HG02981 (cell line): ENCODE measurements at regions not wholly inside any gene's neighbourhood (a gene's known extent, or its start where the extent isn't known, plus 50 kb on each side); places are given as distances from the start of the nearest gene placed in this dataset.
"Not testable (repeated sequence)": the region's sequence is repeated elsewhere in the genome, so short reads cannot be mapped to it uniquely, and the experiment has no call there.

ENCODE experiments used
- ATAC-seq: cut with Tn5 transposase; IDR thresholded peaks from one replicate; pipeline ENCODE4 v1.9.1; 2021; ENCODE audit warnings: mild to moderate bottlenecking, moderate library complexity; ENCODE audit not compliant: unreplicated experiment

DNA sequence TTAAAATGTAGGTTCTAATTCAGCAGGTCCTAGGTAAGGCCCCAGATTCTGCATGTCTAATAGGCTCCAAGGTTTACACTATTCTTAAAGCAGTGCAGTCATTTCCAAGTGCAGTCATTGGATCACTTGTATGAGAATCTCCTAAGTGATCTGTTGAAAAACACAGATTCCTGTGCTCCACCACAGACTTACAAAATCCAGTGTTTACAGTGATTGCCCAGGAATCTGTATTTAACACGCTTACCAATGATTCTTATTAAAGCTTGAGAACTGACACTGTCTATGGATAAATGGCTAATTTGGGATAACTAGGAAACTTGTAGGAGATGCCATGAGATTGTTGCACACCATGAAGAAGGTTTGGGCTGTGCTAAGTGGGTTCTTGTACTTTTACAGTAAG is 104.6 kb upstream of the PLEKHG1 start:
- no peak for ATAC-seq

DNA sequence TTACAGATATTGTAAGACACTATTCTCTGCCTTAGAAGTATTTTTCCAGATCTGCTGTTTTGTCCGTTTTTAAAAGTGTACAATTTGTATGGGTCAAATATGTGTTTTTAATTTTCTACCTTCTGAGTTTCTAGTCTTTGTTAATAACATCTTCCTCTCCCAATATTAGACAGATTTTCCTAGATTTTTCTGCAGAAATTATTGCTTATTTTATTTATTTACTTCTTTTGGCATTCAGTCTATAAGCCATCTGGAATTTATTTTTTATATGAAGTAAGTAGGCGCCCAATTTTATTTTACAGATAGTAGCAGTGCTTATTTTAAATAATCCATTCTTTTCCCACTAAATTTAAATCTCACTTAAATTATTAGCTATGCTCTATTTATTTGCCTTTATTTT is 103.1 kb upstream of the PLEKHG1 start:
- no peak for ATAC-seq

DNA sequence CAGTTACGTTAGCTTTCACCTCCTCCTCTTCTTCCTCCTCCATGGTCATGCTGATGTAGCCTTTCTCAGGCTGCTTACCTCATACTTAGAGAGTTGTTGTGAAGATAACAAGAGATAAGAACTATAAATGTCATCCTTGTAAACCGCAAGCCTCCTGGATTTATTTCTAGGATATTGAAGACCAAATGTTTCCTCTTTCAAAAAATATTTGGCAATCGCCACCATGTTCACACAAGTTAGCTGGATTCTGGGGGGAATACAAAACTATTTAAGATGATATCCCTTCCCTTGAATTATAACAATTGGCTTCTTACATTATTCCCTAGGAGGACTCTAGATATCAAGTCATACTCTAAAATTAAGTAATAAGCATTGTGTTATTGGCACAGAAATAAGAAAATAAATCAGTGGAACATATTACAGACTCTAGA is 99.8 kb upstream of the PLEKHG1 start:
- ATAC-seq = no peak

DNA sequence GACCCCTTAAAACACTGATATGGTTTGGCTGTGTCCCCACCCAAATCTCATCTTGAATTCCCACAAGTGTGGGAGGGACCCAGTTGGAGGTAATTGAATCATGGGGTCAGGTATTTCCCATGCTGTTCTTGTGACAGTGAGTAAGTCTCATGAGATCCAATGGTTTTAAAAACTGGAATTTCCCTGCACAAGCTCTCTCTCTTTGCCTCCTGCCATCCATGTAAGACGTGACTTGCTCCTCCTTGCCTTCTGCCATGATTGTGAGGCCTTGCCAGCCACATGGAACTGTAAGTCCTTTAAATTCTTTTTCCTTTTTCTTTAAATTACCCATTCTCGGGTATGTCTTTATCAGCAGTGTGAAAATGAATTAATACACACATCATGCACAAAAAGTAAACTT is 99.1 kb upstream of the PLEKHG1 start:
- ATAC-seq = not testable (repeated sequence)

DNA sequence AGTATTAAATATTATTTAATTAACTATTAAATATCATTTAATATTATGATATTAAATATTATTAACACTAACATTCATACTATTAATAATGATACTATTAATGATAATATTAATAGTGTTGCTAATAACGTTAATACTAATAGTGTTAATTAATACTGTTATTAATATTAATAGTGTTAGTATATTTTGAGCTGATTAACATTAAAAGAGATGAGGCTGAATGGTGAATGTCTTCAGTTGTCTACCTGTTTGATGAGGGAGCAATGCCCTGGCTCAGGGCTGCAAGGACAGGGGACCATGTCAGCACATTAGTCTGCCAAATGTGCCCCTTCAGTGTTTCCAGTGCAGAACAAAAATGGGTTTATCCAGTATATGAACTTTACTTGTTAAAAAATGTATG is 96.6 kb upstream of the PLEKHG1 start:
- no peak for ATAC-seq

DNA sequence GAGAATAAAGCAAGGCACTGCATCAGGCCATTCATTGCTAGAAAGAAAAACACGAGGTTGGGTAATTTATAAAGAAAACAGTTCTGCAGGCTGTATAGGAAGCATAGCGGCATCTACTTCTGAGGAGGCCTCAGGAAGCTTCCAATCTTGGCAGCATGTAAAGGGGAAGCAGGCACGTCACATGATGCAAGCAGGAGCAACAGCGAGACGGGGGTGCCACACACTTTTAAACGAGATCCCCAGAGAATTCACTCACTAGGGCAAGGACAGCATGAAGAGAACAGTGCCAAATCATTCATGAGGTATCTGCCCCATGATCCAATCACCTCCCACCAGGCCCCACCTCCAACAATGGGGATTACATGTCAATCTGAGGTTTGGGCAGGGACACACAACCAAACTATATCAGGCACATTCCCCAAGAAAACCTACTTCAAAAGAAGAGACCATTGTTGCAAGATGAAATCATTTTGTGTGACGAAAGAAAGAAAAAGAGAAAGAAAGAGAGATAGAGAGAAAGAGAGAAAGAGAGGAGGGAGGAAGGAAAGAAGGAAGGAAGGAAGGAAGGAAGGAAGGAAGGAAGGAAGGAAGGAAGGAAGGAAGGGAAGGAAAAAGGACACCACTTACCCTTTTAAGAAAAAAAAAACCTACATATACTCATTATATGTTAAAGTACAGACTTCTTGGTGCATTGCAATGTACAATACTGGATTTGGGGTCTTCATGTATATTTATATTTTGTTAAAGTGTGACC is 95.9 kb upstream of the PLEKHG1 start:
- ATAC-seq = no peak

DNA sequence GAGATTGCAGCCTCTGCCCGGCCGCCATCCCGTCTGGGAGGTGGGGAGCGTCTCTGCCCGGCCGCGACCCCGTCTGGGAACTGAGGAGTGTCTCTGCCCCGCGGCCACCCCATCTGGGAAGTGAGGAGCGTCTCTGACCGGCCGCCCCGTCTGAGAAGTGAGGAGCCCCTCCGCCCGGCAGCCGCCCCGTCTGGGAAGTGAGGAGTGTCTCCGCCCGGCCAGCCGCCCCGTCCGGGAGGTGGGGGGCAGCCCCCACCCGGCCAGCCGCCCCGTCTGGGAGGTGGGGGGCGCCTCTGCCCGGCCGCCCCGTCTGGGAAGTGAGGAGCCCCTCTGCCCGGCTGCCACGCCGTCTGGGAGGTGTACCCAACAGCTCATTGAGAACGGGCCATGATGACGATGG is 92.3 kb upstream of the PLEKHG1 start:
- ATAC-seq = not testable (repeated sequence)

DNA sequence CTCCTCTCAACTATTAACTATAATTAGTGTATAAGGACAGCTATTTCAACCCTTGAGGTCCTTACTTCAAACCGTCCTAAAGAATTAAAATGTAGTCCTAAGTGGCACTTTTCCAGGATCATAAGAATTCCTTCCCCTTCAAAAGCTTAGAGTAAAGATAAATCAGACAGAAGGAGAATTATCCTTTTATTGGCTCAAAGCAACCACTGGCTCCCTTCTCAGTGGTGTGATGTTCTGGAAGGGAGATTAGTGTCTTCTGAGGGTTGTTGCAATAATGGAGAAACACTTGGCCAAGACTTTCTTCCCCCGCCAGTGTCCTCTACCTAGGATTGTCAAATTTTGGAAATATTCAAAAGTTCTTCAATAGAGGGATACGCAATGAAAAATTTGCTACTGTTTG is 89.1 kb upstream of the PLEKHG1 start:
- no peak for ATAC-seq

DNA sequence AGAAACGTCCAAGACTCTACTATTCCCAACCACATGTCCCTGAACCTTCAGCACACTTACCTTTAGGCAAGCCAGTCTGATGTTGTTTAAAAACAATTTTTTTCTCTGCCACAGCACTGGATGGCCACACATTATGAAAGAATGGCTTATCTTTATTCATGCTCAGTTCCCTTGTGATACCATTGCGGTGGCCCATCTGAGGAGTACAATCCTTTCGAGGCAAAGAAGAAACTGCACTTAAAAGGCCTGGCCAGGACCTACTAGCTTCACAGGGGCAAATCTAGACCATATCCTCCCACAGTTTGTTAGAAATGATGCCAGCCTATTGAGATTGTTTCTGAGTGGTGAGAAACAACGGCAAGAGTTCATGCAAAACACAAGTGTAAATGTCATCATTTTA is 88.4 kb upstream of the PLEKHG1 start:
- no peak for ATAC-seq

DNA sequence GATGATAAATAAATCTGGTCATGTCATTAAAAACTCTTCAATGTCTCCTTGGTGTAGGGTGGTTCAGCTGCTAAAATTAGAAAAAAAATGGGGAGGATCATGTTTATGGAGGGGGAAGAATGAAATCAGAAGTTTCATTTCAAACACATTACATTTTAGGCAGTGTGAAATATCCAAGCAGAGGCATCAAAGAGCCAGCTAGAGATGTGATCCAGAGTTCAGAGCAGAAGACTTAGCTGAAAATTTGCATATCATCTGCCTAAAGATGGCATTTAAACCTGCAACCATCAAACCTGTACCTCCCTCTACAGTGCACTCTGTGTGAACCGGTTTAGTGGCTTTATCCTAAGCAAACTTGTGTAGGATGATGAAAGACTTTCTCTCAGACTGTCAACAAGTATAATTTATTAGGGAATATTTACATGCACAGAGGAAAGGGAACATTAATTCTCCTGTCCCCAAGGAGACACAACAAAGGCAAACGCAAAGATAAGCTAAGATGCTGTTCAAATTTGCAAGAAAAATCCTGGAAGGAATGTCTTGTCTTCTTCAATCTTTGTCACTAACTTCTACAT is 84.8 kb upstream of the PLEKHG1 start:
- no peak for ATAC-seq

DNA sequence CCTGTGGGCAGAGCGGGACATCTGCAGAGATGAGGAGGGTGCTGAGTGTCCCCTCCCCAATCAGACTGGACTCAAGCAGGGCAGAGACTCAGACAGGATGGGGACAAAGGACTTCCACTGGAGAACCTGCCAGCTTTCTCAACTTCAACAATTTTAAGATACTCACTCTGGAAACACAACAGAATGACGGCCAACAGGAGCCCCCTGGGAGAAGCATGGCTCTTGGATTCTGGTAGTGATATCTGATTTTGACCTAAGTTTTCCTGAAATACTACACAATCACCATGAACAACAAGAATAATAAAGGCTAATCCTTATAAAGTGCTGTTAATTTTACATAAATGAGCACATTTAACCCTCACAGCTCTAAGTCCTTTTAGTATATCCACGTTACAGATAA is 83.5 kb upstream of the PLEKHG1 start:
- no peak for ATAC-seq

DNA sequence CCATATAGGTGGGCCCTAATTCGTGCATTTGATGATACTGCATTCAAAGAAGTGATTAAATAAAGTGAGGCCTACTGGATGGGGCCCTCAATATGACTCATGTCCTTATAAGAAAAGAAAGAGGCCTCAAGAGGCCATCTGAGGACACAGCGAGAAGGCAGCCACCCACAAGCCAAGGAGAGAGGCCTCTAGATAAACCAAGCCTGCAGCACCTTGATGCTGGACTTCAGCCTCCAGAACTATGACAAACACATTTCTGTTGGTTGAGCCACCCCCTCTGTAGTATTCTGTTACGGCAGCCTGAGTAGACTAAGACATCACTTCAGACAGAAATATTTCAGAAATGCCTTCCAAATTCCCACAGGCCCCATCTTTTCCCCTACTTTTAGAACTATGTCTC is 82.5 kb upstream of the PLEKHG1 start:
- no peak for ATAC-seq

DNA sequence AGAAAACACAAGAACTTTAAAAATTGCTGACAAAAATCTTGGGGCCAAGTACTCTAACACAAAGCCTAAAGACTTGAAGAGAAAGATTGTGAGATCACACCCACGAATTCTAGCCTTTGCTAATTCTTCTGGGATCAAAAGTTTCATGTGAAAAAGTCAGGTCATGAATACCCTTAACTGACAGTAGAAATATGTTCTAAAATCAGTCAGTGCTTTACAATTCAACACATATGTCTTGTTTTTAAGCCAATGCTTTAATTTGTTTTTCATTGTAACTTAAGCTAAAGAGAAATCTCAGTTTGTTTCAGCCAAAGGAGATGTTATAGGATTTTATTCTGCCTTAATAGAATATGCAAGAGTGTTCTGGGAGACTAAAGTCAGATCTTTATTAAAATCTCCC is 78.2 kb upstream of the PLEKHG1 start:
- no peak for ATAC-seq

DNA sequence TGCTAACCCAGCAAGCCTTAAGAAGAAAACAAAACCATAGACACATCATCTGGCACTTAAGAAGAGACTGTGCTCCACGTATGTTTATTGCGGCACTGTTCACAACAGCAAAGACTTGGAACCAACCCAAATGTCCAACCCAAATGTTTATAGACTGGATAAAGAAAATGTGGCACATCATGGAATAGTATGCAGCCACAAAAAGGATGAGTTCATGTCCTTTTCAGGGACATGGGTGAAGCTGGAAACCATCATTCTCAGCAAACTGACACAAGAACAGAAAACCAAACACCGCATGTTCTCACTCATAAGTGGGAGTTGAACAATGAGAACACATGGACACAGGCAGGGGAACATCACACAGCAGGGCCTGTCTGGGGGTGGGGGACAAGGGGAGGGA is 76.5 kb upstream of the PLEKHG1 start:
- not testable (repeated sequence) for ATAC-seq

DNA sequence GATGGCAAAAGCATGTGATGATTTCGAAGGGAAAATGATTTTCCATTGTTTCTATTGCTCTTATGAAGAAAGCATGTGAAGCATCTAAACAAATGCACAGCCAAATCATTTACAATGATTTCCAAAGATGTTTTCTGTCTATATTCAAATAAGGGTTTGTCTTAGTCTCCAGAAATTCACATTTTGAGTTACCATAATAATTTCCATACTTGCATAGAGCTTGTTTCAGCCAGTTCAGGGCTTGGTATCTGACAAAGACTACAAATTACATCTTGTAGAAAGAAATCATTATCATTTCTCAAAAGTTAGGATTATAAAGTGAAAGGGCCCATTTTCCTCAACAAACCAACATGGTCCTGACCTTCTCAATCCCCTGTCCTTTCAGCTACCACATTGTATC is 74.4 kb upstream of the PLEKHG1 start:
- no peak for ATAC-seq

DNA sequence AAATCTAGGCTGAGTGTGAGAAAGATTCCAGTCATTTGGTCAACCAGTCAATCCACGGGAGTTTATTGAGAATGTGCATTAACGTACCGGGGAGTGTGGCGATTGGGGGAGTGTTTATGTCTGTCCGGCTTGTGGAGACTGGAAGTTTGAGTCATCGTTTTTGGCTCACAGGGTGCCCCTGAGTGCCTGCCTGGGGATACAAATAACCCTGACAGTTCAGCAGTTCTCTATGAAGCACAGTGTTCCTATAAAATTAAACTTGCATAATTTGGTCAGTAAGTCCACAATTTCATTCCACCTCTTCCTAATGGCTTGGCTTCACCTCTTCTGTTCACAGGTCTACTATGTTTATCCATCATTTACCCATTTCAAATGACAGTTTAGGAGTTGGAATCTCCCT is 72.6 kb upstream of the PLEKHG1 start:
- ATAC-seq = no peak

DNA sequence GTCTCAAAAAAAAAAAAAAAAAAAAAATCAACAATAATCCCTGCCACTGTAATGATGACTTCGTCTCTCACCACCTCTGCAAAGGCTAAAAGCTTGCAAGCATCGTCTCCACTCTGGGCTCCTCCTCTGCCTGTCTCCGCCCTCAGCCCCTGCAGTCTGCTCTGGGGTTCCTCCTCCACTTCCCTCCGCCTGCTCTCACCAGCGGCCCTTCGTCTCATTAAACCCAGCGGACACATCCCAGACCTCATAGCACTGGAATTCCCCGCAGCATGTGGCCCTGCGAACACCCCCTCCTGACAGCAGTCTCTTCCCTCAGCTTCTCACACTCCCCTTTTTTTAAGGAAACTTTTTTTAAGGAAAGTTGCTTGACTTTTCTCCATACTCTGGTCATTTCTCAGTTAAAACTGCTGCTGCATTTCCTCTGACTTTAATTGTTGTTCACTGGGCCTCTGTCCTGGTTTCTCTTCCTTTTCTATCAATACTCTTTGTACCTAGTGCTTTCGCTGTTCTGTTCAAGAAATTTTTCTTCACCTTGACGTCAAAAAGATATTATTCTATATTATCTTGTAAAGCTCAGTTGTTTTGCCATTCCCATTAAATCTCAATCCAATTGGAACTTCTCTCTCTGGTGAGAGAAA is 70.9 kb upstream of the PLEKHG1 start:
- no peak for ATAC-seq

DNA sequence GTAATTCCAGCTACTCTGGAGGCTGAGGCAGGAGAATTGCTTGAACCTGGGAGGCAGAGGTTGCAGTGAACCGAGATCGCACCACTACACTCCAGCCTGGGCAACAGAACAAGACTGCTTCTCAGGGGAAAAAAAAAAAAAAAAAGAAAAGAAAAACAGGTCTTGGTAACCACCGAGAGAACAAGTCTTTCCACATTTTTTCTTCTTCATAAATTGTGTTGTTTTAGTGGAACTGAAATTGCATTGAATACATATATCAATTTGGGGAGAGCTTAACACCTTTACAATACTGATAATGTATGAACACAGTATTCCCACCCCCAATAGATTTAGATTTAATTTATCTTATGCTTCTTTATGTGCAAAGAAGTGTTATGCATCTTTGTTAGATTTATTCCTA is 70.0 kb upstream of the PLEKHG1 start:
- no peak for ATAC-seq

DNA sequence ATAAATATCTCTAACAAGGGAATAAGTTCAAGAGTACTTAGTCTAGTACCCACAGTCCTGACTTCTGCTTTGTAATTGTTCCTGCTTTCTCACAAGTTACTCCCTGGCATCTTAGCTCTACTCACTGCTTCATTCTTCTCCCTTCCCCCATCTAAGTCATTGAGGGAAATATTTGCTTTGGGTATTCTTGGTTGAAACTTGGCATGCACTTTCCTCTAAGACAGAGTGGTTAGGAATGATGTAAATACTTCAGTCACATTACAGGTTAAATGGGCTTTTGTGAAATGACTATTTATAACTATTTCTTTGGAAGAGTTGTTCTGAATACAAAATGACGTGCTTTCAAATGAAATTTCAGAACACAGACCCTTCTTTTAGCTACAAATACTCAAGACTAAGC is 67.7 kb upstream of the PLEKHG1 start:
- ATAC-seq = no peak

DNA sequence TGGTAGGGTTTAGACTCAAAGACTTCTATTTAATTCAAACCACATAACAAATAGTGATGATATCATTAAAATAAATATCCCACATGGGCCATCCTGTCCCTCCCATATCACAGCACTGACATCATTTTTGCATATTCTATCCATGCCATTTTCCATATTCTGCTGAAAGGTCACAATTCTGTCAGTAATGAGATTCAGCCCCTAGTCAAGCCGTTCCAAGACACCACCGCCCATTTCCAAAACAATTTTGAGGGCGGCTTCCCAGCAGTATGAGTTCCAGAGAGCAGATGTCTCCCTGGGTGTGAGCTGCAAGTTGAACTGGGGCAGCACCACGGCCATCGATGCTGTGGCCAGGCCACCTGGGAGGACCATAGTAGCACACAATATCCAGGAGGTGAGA is 65.1 kb upstream of the PLEKHG1 start:
- ATAC-seq = no peak

DNA sequence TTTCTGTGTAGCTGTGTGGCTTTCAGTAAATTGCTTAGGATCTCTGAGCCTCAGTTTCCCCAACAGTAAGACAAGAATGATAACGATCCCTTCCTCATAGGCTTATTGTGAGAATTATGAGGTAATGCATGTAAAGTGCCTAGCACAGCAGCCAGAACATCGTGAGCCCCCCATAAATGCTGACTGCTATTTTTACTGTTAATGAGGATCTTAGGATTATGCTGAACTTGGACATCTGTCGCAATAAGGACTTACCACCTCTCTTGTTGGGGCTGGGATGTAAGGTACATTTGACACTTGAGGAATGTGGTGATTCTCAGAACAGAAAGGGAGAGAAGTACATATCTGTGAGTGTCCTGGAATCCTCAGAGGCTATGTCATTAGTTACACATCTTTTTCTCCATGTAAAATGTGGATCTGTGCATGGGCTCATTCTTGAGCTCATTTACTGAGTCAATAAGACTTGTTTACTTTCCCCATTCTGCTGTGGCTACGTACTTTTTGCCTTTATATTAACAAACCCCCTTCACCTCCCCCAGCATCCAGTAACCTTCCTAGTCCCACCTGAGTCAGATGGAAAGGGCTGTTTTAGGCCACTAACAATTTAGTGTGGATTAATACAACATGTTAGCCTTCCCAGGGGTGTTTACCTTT is 64.4 kb upstream of the PLEKHG1 start:
- no peak for ATAC-seq

DNA sequence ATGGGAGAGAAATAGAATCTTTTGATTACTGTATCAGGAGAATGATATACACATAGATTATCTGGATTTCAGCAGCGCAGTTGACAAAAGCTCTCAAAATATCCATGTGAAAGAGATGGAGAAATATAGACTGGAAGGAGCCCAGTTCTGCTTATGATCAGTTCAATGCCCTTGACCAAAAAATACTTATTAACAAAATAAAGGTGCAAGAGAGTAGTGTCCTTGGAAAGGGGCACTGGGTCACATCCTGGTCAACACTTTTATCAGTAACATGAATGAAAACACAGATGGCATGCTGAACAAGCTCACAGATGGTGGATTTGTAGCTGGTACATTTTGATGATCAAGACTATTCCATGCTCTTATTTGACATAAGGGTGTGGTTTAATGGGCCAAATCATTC is 63.9 kb upstream of the PLEKHG1 start:
- no peak for ATAC-seq
